ENCODE measurements at regions not wholly inside any gene's neighbourhood (a gene's known extent, or its start where the extent isn't known, plus 50 kb on each side); places are given as distances from the start of the nearest gene placed in this dataset.
"Not testable (repeated sequence)": the region's sequence is repeated elsewhere in the genome, so short reads cannot be mapped to it uniquely, and the experiment has no call there.

- POLR2A ChIA-PET = no interaction called here
- Mint-ChIP-seq H3K36me3 (ENCODE audit: low read depth) (no peaks in the 10 kb centered on the region), H3K4me3 (no peak overlapping the region), H3K27me3 (no peaks in the 10 kb centered on the region), H3K9me3 (peaks cover 10% of the 10 kb centered on the region), H3K4me1 (no peaks in the 10 kb centered on the region), H3K27ac (no peak overlapping the region)
- intact Hi-C loops (cut with micrococcal nuclease) = no loop called here
- ATAC-seq (ENCODE audit: low read depth) = no peak
- CTCF ChIA-PET = no interaction called here
- TF ChIP-seq CTCF (IDR thresholded peaks at IDR 0.05) = no peak
- no peak for DNase-seq
Measured at GRCh38 chr20:55937283-55937682, 68.0 kb downstream of the CBLN4 start.

GRCh38 chr20:55936209-55936595 lies 69.1 kb downstream of the CBLN4 start:
- Mint-ChIP-seq H3K27ac (no peak overlapping the region), H3K36me3 (ENCODE audit: low read depth) (no peaks in the 10 kb centered on the region), H3K4me3 (no peak overlapping the region), H3K9me3 (peaks cover 10% of the 10 kb centered on the region), H3K27me3 (no peaks in the 10 kb centered on the region), H3K4me1 (no peaks in the 10 kb centered on the region)
- intact Hi-C loops (cut with micrococcal nuclease) = no loop called here
- no peak for ATAC-seq (ENCODE audit: low read depth)
- TF ChIP-seq CTCF (IDR thresholded peaks at IDR 0.05) = no peak
- CTCF ChIA-PET = no interaction called here
- POLR2A ChIA-PET = no interaction called here
- no peak for DNase-seq

GRCh38 chr20:55935448-55936208 lies 69.7 kb downstream of the CBLN4 start:
- Mint-ChIP-seq H3K27ac (no peak overlapping the region), H3K4me3 (no peak overlapping the region), H3K36me3 (ENCODE audit: low read depth) (no peaks in the 10 kb centered on the region), H3K27me3 (no peaks in the 10 kb centered on the region), H3K4me1 (no peaks in the 10 kb centered on the region), H3K9me3 (peaks cover 10% of the 10 kb centered on the region)
- DNase-seq (no peak), ATAC-seq (ENCODE audit: low read depth) (no peak)
- intact Hi-C loops (cut with micrococcal nuclease) = no loop called here
- ChIA-PET CTCF (no interaction called here), POLR2A (no interaction called here)
- no peak for TF ChIP-seq CTCF (IDR thresholded peaks at IDR 0.05)

GRCh38 chr20:55934146-55934545 lies 71.2 kb downstream of the CBLN4 start:
- H3K27me3 Mint-ChIP-seq = no peaks in the 10 kb centered on the region
- no peaks in the 10 kb centered on the region for H3K36me3 Mint-ChIP-seq (ENCODE audit: low read depth)
- ChIA-PET POLR2A (no interaction called here), CTCF (no interaction called here)
- H3K9me3 Mint-ChIP-seq = peaks cover 10% of the 10 kb centered on the region
- intact Hi-C loops (cut with micrococcal nuclease) = no loop called here
- H3K4me3 Mint-ChIP-seq = no peak overlapping the region
- DNase-seq (no peak), ATAC-seq (ENCODE audit: low read depth) (no peak)
- TF ChIP-seq CTCF (IDR thresholded peaks at IDR 0.05) = no peak
- no peaks in the 10 kb centered on the region for H3K4me1 Mint-ChIP-seq
- H3K27ac Mint-ChIP-seq = no peak overlapping the region

GRCh38 chr20:55930876-55931275 lies 74.4 kb downstream of the CBLN4 start:
- intact Hi-C loops (cut with micrococcal nuclease); H3K27ac Mint-ChIP-seq; ATAC-seq (ENCODE audit: low read depth); POLR2A ChIA-PET; H3K9me3 Mint-ChIP-seq; H3K36me3 Mint-ChIP-seq (ENCODE audit: low read depth); H3K4me1 Mint-ChIP-seq; H3K4me3 Mint-ChIP-seq; H3K27me3 Mint-ChIP-seq; CTCF ChIA-PET; DNase-seq: not testable (repeated sequence)

- no peak overlapping the region for H3K4me3 Mint-ChIP-seq
Measured at GRCh38 chr20:55928266-55928665, 77.1 kb downstream of the CBLN4 start.

More at GRCh38 chr20:55928266-55928665, 77.1 kb downstream of the CBLN4 start:
- intact Hi-C loops (cut with micrococcal nuclease) = no loop called here
- no peaks in the 10 kb centered on the region for H3K27me3 Mint-ChIP-seq
- DNase-seq (no peak), ATAC-seq (ENCODE audit: low read depth) (no peak)
- H3K27ac Mint-ChIP-seq = no peak overlapping the region
- no peaks in the 10 kb centered on the region for H3K36me3 Mint-ChIP-seq (ENCODE audit: low read depth)
- ChIA-PET POLR2A (no interaction called here), CTCF (no interaction called here)
- H3K4me1 Mint-ChIP-seq = no peaks in the 10 kb centered on the region
- peaks cover 3% of the 10 kb centered on the region for H3K9me3 Mint-ChIP-seq
- TF ChIP-seq CTCF (IDR thresholded peaks at IDR 0.05) = no peak

Data from activated B cell treated with CpG ODN at 0.5 μM for 24 hours (primary cell).